Activated T-helper 1 cell treated with Interleukin-2 at 50 U/mL for 16 hours (primary cell): ENCODE measurements at regions not wholly inside any gene's neighbourhood (a gene's known extent, or its start where the extent isn't known, plus 50 kb on each side); places are given as distances from the start of the nearest gene placed in this dataset.

Experiments used
- DNase-seq: peaks from one replicate; pipeline ENCODE4 v3.0.0-alpha.2; 2020; ENCODE audit warnings: low read depth

DNA sequence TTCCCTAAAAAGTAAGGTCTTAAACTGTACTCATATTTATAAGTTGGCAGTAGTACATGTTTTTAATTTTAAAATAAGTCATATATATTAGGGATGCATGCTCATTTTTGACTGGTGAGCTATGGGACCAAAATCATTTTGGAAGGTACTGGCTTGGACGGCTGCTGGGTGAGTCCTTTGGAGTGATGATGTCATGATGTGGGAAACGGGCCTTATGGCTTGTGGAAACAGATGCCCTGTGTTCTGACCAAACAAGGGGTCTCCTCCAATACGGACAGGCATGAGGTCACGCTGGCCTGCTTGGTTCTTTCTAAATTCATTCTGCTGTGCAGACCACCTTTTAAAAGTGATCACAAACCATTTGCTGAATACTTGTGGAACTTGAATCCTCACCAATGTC is 109.2 kb upstream of the MGAT5 start:
- DNase-seq: no peak

DNA sequence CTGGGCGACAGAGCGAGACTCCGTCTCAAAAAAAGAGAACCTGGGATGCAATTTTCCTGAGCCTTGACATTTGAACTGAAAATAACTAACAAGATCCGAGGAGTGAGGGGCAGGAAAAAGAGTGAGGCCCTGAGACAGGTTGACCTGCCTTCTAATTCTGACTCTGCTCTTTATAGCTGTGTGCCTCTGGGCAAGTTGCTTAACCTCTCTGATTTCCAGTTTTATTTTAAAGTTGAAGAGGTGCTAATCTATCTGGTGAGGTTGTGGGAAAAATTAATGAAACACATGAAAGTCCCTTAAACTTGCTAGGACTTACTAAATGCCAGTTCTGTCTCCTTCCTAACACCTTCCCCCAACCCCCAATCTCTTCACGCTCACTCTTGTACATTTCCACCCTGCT is 108.4 kb upstream of the MGAT5 start:
- DNase-seq: no peak

- no peak for DNase-seq
Observed at GRCh38 chr2:134146161-134146560, 107.7 kb upstream of the MGAT5 start.

DNA sequence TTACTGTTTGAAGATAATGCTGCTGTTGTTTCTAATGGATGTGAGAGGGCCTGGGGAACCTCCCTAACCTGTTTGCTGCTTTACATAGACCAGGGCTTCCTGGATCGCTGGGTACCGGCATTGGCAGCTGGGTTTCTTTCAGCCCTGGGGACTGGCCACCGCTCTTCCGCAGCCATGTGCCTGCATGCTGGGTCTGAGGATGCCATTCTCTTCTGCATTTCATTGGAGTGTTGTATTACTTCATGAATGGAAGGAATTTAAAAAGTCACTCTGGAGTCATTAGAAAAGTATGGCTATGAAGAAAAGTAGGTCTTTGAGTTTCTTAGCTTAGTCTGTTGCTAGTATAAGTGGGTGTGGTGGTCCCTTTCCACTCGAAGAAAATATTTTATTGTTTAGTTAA is 107.3 kb upstream of the MGAT5 start:
- no peak for DNase-seq

- no peak for DNase-seq
Observed at GRCh38 chr2:134148172-134148571, 105.7 kb upstream of the MGAT5 start.

- no peak for DNase-seq
Observed at GRCh38 chr2:134148843-134149472, 104.9 kb upstream of the MGAT5 start.

DNA sequence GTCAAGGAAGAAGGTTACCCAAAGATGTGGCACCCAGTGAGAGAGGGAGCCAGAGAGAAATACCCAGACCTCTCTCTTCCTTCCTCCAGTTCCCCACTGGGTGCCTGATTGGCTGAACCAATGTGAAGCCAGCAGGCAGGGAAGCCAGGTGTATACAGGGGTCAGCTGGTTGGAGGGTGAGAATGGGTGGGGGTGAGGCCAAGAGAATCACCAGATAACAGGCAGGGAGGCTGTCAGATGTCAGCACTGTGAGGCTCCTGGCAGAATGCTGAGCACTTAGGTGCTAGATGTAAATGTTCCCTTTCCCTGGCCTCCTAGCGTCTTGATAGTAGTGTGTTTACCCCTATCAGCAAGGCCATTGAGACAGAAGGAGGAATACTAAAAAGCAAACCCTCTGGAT is 104.0 kb upstream of the MGAT5 start:
- DNase-seq: no peak

- DNase-seq: no peak
Observed at GRCh38 chr2:134150760-134151159, 103.1 kb upstream of the MGAT5 start.

- no peak for DNase-seq
Observed at GRCh38 chr2:134152045-134153010, 101.5 kb upstream of the MGAT5 start.

DNA sequence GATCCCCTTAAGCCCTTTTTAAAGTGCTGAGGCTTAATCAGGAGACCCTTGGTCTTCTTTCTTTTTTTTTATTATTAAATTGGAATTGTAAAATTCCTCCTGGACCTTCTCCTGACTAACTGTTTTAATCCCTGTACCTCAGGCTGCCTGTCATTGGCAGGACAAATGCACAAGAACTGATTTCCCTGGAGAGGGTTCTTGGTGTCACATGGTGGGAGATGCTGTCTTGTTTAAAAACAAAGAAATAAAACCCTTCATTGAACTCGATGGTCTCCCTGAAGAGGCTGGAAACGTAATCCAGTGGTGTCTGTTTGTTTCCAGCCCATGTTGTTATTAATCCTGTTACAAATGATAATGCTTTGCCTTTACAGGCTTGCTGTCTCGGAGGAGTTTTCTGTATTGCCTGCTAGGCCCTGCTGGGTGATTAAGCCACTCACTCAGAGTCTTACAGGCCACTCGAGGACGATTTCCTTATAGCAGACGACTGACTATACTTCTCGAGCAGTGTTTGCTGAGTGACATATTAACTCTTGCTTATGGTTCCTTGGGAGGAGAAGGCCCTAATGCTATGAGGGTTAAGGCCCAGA is 100.5 kb upstream of the MGAT5 start:
- DNase-seq: no peak

DNA sequence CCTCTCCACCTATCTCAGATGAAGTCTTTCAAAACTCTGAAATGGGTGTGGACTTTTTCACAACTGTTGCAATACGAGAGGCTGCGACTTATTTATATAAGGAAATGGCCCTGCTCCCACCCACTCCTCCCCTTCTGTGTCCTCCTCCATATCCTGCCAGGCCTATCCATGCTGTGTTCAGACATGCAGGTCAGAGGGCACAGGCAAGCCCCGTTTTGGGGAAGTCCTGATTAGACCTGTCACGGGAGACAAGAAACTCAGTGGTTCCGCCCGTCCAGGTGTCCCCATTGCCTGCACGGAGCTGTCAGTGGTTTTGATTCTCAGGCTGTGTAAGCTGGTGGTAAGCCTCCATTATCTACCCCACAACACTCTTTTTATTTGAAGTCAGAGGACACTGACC is 99.6 kb upstream of the MGAT5 start:
- no peak for DNase-seq

- DNase-seq: no peak
Observed at GRCh38 chr2:134155134-134155533, 98.7 kb upstream of the MGAT5 start.

GRCh38 chr2:134158295-134158694 is 95.6 kb upstream of the MGAT5 start:
- no peak for DNase-seq

DNA sequence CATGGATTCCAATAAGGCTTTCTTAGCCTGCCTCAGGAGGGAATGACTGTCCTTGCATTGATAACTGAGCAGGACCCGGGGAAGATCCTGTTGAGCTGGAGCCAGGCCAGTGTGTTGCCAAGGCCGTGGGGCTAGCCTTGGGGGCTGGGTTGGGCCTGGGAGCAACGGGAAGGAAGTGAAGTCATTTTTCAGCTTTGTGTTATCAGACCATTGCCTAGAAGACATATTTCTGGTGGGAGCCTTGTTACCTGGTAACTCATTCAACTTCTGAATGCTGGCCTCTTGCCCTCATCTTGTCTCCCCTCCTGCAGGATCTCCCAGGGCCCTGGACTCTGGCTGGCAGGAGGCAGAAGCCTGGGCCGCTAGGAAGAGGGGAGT is 92.7 kb upstream of the MGAT5 start:
- DNase-seq: no peak

DNA sequence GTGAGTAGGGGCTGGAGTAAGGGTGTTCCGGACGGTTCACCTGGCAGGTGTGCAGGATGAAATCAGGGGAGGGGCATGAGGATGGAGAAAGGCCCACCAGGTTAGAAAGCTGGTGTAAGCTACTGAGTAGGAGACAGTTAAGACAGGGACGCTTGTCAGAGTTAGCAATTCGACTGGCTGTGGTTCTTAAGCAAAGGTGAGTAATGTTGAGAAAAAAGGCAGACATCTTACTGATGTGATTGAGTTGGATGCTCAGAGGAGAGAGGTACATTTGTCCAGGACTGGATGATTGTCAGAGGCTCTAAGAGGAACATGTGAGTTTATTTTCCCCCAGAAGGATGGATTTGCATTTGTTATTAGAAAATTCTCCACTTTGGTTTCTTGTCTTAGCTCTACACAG is 90.5 kb upstream of the MGAT5 start:
- DNase-seq: no peak

GRCh38 chr2:134164306-134164705 is 89.6 kb upstream of the MGAT5 start:
- DNase-seq: no peak

DNA sequence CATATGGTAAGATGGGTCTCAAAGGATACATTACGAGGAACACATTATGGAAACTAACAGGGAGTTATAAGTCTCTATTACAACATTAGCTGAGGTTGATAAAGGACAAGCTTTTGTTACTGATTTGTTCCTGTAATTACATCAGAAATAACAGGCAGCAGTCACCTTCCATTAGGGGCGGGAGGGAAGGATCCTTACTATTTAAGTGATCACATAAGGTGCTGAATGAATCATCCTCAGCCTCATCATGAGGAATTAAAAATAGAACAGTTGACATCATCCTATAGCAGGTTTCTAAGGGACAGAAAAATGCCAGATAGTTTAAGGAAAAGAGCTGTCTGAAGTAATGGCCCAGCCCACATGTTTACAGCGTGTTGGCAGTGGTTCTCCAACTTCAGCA is 86.9 kb upstream of the MGAT5 start:
- no peak for DNase-seq

DNA sequence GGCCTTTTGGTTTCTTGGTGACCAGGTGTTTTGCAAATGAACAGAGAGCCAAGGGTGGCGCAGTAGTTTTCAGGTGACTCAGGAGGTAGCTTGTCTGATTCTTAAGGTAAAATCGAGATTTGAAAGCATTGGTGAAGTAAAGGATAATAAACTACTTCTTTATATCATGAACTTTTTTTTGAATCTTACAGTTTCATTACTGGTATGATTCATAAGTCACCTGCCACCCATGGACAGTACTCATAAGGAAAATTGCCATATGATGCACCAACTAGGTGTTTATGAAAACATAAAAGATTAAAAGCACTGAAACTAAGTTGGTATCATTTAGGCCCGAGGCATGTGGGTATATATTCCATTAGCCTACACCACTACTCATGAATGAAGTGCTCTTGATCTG is 84.1 kb upstream of the MGAT5 start:
- DNase-seq: no peak

- DNase-seq: no peak
Observed at GRCh38 chr2:134170294-134170693, 83.6 kb upstream of the MGAT5 start.

DNA sequence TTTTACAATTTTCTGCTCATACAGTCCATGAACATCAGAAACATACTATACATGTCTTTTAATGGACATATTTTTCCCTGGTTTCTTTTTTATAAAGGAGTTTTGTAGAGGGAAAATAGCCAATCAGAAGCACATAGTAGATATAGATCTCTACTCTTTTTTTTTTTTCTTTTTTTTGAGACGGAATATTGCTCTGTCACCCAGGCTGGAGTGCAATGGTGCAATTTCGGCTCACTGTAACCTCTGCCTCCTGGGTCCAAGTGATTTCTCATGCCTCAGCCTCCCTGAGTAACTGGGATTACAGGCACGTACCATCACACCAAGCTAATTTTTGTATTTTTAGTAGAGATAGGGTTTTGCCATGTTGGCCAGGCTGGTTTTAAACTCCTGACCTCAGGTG is 83.2 kb upstream of the MGAT5 start:
- no peak for DNase-seq

- DNase-seq: no peak
Observed at GRCh38 chr2:134173338-134174016, 80.4 kb upstream of the MGAT5 start.

GRCh38 chr2:134174711-134175110 is 79.2 kb upstream of the MGAT5 start:
- DNase-seq: no peak

GRCh38 chr2:134175834-134176233 is 78.0 kb upstream of the MGAT5 start:
- no peak for DNase-seq
